ENCODE measurements at regions not wholly inside any gene's neighbourhood (a gene's known extent, or its start where the extent isn't known, plus 50 kb on each side); places are given as distances from the start of the nearest gene placed in this dataset.

DNA sequence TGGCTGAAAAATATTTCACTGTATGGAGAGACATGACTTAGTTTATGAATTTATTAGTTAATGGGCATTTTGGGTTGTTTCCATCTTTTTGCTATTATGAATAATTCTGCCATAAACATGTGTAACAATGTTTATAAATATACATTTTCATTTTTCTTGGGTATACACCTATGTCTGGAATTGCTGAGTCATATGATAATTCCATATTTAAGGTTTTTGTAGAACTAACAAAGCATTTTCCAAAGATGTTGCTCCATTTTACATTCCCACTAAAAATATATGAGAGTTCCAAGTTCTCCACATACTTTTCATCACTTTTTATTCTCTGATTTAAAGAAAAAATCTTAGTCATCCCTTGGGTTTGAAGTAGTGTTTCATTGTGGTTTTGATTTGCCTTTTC, 108.8 kb upstream of the LRRTM4 start:
- Histone ChIP-seq H4K20me1 (ENCODE audit: insufficient read depth, low read length) (no peaks in the 10 kb centered on the region), H3K9me3 (replicated peaks in 1 of 2; ENCODE audit: control insufficient read depth in 1 of 2, insufficient read depth in 1 of 2, low read length in 2 of 2) (peaks cover 4 to 5% of the 10 kb centered on the region in 2 donors), H3K36me3 (replicated peaks in 1 of 2; ENCODE audit: control insufficient read depth in 1 of 2, insufficient read depth in 2 of 2, low read length in 2 of 2) (no peaks in the 10 kb centered on the region), H3K4me3 (replicated peaks in 1 of 3; ENCODE audit: low read depth in 2 of 3, low read length in 3 of 3) (no peak overlapping the region), H2AFZ (ENCODE audit: insufficient read depth, low read depth, low read length, poor library complexity, severe bottlenecking) (no peak overlapping the region), H3K9ac (ENCODE audit: insufficient read depth, low read length, poor library complexity, severe bottlenecking) (no peak overlapping the region), H3K4me2 (replicated peaks; ENCODE audit: extremely low read depth, low read length, poor library complexity, severe bottlenecking) (no peak overlapping the region), H3K27me3 (ENCODE audit: control insufficient read depth in 2 of 2, insufficient read depth in 2 of 2, low read length in 2 of 2) (no peaks in the 10 kb centered on the region), H3K79me2 (ENCODE audit: insufficient read depth, low read length) (no peaks in the 10 kb centered on the region), H3K27ac (ENCODE audit: low read depth in 1 of 2, low read length in 2 of 2) (no peak overlapping the region), H3K4me1 (ENCODE audit: control insufficient read depth in 1 of 2, insufficient read depth in 2 of 2, low read length in 2 of 2) (no peaks in the 10 kb centered on the region)
- intact Hi-C loops (cut with micrococcal nuclease) = no loop called here
- H3K27me3 Mint-ChIP-seq (ENCODE audit: low read depth in 3 of 3) = peaks cover 0 to 1% (median 0%) of the 10 kb centered on the region in 3 donors
- no peak overlapping the region for H3K4me3 Mint-ChIP-seq
- TF ChIP-seq, protein P1, sequence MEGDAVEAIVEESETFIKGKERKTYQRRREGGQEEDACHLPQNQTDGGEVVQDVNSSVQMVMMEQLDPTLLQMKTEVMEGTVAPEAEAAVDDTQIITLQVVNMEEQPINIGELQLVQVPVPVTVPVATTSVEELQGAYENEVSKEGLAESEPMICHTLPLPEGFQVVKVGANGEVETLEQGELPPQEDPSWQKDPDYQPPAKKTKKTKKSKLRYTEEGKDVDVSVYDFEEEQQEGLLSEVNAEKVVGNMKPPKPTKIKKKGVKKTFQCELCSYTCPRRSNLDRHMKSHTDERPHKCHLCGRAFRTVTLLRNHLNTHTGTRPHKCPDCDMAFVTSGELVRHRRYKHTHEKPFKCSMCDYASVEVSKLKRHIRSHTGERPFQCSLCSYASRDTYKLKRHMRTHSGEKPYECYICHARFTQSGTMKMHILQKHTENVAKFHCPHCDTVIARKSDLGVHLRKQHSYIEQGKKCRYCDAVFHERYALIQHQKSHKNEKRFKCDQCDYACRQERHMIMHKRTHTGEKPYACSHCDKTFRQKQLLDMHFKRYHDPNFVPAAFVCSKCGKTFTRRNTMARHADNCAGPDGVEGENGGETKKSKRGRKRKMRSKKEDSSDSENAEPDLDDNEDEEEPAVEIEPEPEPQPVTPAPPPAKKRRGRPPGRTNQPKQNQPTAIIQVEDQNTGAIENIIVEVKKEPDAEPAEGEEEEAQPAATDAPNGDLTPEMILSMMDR (IDR thresholded peaks at IDR 0.05) = no peak
- H3K9me3 Mint-ChIP-seq = peaks cover 0 to 7% (median 4%) of the 10 kb centered on the region in 7 donors
- no peak overlapping the region for H3K27ac Mint-ChIP-seq
- H3K36me3 Mint-ChIP-seq = no peaks in the 10 kb centered on the region
- H3K4me1 Mint-ChIP-seq = no peaks in the 10 kb centered on the region
- DNase-seq = no peak

DNA sequence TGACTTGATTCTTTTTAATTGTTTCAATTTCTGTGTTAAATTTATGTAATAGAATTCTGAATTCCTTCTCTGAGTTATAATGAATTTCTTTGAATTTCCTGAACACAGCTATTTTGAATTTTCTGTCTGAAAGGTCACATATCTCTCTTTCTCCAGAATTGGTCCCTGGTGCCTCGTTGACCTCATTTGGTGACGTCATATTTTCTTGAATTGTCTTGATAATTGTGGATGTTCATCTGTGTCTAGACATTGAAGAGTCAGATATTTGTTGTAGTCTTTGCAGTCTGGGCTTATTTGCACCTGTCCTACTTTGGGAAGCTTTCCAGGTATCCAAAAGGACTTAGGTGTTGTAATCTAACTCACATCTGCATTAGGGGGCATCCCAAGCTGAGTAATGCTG, 111.4 kb upstream of the LRRTM4 start:
- H3K4me1 ChIP-seq (ENCODE audit: control insufficient read depth in 1 of 2, insufficient read depth in 2 of 2, low read length in 2 of 2) = no peaks in the 10 kb centered on the region
- H3K4me1 Mint-ChIP-seq = no peaks in the 10 kb centered on the region

More for the DNA sequence above, 111.4 kb upstream of the LRRTM4 start:
- Mint-ChIP-seq H3K9me3 (peaks cover 0 to 7% (median 4%) of the 10 kb centered on the region in 7 donors), H3K4me3 (no peak overlapping the region), H3K36me3 (no peaks in the 10 kb centered on the region), H3K27ac (no peak overlapping the region), H3K27me3 (ENCODE audit: low read depth in 3 of 3) (peaks cover 0 to 1% (median 0%) of the 10 kb centered on the region in 3 donors)
- no peak for DNase-seq
- Histone ChIP-seq H3K9ac (ENCODE audit: insufficient read depth, low read length, poor library complexity, severe bottlenecking) (no peak overlapping the region), H2AFZ (ENCODE audit: insufficient read depth, low read depth, low read length, poor library complexity, severe bottlenecking) (no peak overlapping the region), H3K27me3 (ENCODE audit: control insufficient read depth in 2 of 2, insufficient read depth in 2 of 2, low read length in 2 of 2) (no peaks in the 10 kb centered on the region), H3K4me2 (replicated peaks; ENCODE audit: extremely low read depth, low read length, poor library complexity, severe bottlenecking) (no peak overlapping the region), H3K27ac (ENCODE audit: low read depth in 1 of 2, low read length in 2 of 2) (no peak overlapping the region), H3K36me3 (replicated peaks in 1 of 2; ENCODE audit: control insufficient read depth in 1 of 2, insufficient read depth in 2 of 2, low read length in 2 of 2) (no peaks in the 10 kb centered on the region), H3K79me2 (ENCODE audit: insufficient read depth, low read length) (no peaks in the 10 kb centered on the region), H4K20me1 (ENCODE audit: insufficient read depth, low read length) (no peaks in the 10 kb centered on the region), H3K4me3 (replicated peaks in 1 of 3; ENCODE audit: low read depth in 2 of 3, low read length in 3 of 3) (no peak overlapping the region), H3K9me3 (replicated peaks in 1 of 2; ENCODE audit: control insufficient read depth in 1 of 2, insufficient read depth in 1 of 2, low read length in 2 of 2) (peaks cover 4 to 5% of the 10 kb centered on the region in 2 donors)
- TF ChIP-seq, protein P1 (IDR thresholded peaks at IDR 0.05) = no peak
- no CpG with 5 or more reads among the region's 2 CpGs for WGBS (ENCODE audit: insufficient coverage)
- intact Hi-C loops (cut with micrococcal nuclease) = no loop called here

All from CD14-positive monocyte (primary cell).